HUES48 (cell line): ENCODE measurements at regions not wholly inside any gene's neighbourhood (a gene's known extent, or its start where the extent isn't known, plus 50 kb on each side); places are given as distances from the start of the nearest gene placed in this dataset.
"Not testable (repeated sequence)": the region's sequence is repeated elsewhere in the genome, so short reads cannot be mapped to it uniquely, and the experiment has no call there.

Experiments used
- H3K27ac ChIP-seq: one replicate; pipeline ENCODE4 v1.7.0; 2013; ENCODE audit warnings: low read depth, low read length, inconsistent platforms
- H3K27me3 ChIP-seq: 2 replicates; pipeline ENCODE4 v1.6.1; 2013; ENCODE audit warnings: mild to moderate bottlenecking, low read length; ENCODE audit not compliant: control insufficient read depth, insufficient read depth
- H3K36me3 ChIP-seq: 2 replicates; pipeline ENCODE4 v1.6.1; 2013; ENCODE audit warnings: low read length; ENCODE audit not compliant: control insufficient read depth, insufficient read depth
- H3K4me1 ChIP-seq: 2 replicates; pipeline ENCODE4 v1.6.1; 2013; ENCODE audit warnings: mild to moderate bottlenecking, low read length; ENCODE audit not compliant: control insufficient read depth, insufficient read depth
- H3K4me3 ChIP-seq: 2 replicates; pipeline ENCODE4 v1.5.1; 2013; ENCODE audit warnings: mild to moderate bottlenecking, low read depth, low read length
- H3K9ac ChIP-seq: 2 replicates; pipeline ENCODE4 v1.6.1; 2013; ENCODE audit warnings: mild to moderate bottlenecking, low read depth, low read length, moderate library complexity
- H3K9me3 ChIP-seq: 2 replicates; pipeline ENCODE4 v1.6.1; 2013; ENCODE audit warnings: low read length; ENCODE audit not compliant: control insufficient read depth, insufficient read depth

DNA sequence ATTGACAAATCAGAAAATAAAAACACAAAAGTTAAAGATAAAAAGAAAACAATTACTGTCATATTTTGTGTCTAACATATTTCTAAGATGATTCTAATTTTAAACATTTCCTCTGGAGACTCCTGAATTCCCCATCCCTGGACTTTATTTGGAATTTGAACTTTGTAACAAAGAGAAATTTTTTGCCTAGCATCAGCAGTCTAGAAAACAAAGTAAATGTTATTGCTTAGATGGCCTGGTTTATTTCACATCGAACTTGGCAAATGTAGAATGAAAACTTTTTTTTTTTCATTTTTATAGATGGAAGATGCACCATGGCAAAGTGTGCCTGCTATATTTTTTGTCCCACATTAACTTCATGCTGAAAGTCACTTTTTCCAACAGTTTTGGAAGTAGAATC lies 159.1 kb downstream of the TBX18 start:
- Histone ChIP-seq H3K27ac (no peak overlapping the region), H3K4me1 (no peaks in the 10 kb centered on the region), H3K9ac (no peak overlapping the region), H3K9me3 (no peaks in the 10 kb centered on the region), H3K36me3 (no peaks in the 10 kb centered on the region), H3K27me3 (no peaks in the 10 kb centered on the region), H3K4me3 (no peak overlapping the region)

DNA sequence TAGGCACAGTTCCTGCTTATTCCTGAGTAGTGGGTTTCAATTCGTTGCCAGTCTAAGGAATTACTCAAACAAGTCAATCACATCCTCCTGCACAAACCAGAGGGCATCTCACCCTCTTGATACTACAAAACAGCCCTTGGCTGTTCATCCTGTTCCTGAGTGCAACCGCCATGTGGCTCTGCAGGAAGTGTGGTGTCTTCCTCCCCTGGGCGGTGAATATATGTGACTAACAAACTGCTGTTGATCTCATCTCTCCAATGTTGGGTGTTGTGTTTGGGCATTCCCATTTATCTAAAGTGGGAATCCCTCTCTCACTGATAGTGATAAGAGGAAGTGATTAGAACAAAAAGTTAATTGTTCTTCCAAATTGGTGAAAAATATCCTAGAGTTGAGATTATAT lies 163.0 kb downstream of the TBX18 start:
- no peaks in the 10 kb centered on the region for H3K27me3 ChIP-seq
- H3K36me3 ChIP-seq: no peaks in the 10 kb centered on the region
- no peaks in the 10 kb centered on the region for H3K9me3 ChIP-seq
- H3K27ac ChIP-seq: no peak overlapping the region
- H3K4me3 ChIP-seq: no peak overlapping the region
- H3K4me1 ChIP-seq: no peaks in the 10 kb centered on the region
- H3K9ac ChIP-seq: no peak overlapping the region

DNA sequence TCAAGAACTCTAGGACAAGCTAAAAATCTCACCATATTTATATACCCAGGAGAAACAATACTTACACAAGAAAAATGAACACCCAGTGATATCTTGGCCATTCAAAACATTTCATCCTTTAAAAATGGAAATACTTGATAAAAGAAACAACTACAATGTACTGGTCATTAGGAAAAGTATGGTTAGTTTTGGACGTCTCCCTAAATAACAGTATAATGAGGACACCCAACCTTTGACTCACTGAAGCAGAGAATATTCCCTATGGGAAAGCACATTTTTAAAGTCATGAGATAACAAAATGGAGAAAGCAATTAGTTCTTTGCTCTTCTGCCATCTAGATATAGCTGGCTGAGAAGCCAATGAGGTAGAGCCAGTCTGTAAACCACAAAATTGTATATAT lies 164.4 kb downstream of the TBX18 start:
- Histone ChIP-seq H3K36me3 (no peaks in the 10 kb centered on the region), H3K4me1 (no peaks in the 10 kb centered on the region), H3K27me3 (no peaks in the 10 kb centered on the region)

DNA sequence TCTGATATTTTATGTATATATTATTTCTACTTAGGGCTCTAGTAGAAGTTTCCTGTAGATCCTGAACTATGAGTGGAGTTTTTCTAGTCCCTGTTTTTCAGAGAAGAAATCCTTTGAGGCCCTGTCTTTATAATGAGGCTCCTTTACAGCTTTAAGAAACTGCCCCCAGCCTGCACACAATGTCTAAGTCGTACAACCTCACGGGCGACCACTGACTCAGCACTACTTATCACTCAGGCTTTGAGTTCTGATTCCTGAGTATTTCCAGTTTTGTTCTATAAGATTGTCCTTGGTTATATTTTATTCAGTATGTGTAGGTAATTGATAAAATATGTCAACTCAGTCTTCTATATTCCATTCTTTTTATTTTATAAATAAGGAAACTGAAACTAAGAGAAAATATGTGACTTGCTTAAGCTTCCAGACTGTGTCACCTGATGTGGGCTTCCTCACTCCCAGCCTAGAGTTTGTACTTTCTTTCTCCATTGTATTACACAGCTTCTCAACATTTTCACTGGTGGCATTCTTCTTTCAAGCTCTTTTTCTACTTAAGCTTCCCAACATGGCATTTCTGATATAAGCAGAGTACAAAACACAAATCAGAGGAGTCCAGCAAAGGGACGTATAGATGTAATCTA lies 167.0 kb downstream of the TBX18 start:
- H3K4me3 ChIP-seq: no peak overlapping the region

More for the DNA sequence above, 164.4 kb downstream of the TBX18 start:
- Histone ChIP-seq H3K9me3 (no peaks in the 10 kb centered on the region), H3K4me3 (no peak overlapping the region), H3K27ac (no peak overlapping the region), H3K9ac (no peak overlapping the region)

DNA sequence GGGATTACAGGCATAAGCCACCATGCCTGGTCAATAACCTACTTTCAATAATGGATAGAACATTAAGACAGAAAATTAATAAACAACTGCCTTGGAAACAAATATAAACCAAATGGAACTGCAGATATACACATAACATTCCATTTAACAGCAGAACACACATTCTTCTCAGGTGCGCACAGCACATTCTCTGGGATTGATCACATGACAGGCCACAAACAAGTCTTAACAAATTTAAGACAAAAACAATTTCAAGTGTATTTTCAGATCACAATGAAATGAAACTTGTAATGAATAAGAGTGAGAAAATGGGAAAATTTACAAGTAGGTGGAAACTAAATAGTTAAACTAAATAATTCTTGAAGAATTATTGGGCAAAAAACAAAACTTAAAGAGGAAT lies 167.9 kb downstream of the TBX18 start:
- Histone ChIP-seq H3K27me3 (no peaks in the 10 kb centered on the region), H3K9me3 (no peaks in the 10 kb centered on the region), H3K9ac (no peak overlapping the region), H3K36me3 (no peaks in the 10 kb centered on the region), H3K4me1 (no peaks in the 10 kb centered on the region), H3K27ac (no peak overlapping the region), H3K4me3 (no peak overlapping the region)

More for the DNA sequence above, 167.0 kb downstream of the TBX18 start:
- no peaks in the 10 kb centered on the region for H3K27me3 ChIP-seq
- H3K27ac ChIP-seq: no peak overlapping the region
- H3K9ac ChIP-seq: no peak overlapping the region
- no peaks in the 10 kb centered on the region for H3K36me3 ChIP-seq
- H3K4me1 ChIP-seq: no peaks in the 10 kb centered on the region
- H3K9me3 ChIP-seq: no peaks in the 10 kb centered on the region

DNA sequence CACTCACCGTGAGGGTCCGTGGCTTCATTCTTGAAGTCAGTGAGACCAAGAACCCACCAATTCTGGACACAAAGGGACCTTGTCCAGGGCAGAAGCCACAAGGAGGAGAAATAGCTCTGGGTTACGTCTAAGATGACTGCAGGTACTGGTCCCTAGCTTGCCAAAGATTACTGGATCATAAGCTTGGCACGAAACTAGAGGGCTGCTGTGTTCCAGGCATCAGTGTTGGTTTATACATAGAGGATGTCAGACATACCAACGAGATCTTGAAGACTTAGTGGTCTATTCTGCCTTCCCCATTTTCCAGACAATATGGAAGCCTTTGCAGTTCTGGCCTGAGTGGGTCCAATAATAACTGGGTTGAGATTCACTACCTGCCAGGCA lies 175.7 kb downstream of the TBX18 start:
- H3K9ac ChIP-seq: no peak overlapping the region
- no peaks in the 10 kb centered on the region for H3K27me3 ChIP-seq
- H3K4me3 ChIP-seq: no peak overlapping the region
- H3K9me3 ChIP-seq: no peaks in the 10 kb centered on the region
- no peaks in the 10 kb centered on the region for H3K4me1 ChIP-seq
- H3K27ac ChIP-seq: no peak overlapping the region
- H3K36me3 ChIP-seq: no peaks in the 10 kb centered on the region

DNA sequence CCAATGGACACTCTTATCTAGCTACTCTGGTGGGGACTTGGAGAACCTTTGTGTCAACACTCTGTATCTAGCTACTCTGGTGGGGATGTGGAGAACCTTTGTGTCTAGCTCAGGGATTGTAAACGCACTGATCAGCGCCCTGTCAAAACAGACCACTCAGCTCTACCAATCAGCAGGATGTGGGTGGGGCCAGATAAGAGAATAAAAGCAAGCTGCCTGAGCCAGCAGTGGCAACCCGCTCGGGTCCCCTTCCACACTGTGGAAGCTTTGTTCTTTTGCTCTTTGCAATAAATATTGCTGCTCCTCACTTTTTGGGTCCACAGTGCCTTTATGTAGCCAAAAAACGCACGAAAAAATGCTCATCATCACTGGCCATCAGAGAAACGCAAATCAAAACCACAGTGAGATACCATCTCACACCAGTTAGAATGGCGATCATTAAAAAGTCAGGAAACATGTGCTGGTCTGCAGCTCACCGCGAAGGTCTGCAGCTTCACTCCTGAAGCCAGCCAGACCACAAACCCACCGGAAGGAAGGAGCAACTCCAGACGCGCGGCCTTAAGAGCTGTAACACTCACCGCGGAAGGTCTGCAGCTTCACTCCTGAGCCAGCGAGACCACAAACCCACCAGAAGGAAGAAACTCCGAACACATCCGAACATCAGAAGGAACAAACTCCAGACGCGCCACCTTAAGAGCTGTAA lies 176.3 kb downstream of the TBX18 start:
- not testable (repeated sequence) for H3K4me1 ChIP-seq, H3K9ac ChIP-seq, H3K36me3 ChIP-seq, H3K27me3 ChIP-seq, H3K9me3 ChIP-seq, H3K27ac ChIP-seq, H3K4me3 ChIP-seq

DNA sequence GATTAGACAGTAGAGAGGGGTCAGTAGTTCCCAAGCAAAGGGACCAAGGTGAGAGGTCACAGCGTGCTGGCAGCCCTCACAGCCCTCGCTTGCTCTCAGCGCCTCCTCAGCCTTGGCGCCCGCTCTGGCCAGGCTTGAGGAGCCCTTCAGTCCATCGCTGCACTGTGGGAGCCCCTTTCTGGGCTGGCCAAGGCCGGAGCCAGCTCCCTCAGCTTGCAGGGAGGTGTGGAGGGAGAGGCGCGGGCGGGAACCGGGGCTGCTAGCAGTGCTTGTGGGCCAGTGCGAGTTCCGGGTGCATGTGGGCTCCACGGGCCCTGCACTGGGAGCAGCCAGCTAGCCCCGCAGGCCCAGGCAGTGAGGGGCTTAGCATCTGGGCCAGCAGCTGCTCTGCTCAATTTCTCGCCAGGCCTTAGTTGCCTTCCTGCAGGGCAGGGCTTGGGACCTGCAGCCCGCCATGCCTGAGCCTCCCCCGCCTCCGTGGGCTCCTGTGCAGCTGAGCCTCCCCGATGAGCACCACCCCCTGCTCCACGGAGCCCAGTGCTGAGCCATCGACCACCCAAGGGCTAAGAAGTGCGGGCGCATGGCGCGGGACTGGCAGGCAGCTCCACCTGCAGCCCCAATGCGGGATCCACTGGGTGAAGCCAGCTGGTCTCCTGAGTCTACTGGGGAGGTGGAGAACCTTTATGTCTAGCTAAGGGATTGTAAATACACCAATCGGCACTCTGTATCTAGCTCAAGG lies 177.0 kb downstream of the TBX18 start:
- not testable (repeated sequence) for H3K27me3 ChIP-seq, H3K9ac ChIP-seq, H3K4me1 ChIP-seq, H3K27ac ChIP-seq, H3K9me3 ChIP-seq, H3K4me3 ChIP-seq, H3K36me3 ChIP-seq

DNA sequence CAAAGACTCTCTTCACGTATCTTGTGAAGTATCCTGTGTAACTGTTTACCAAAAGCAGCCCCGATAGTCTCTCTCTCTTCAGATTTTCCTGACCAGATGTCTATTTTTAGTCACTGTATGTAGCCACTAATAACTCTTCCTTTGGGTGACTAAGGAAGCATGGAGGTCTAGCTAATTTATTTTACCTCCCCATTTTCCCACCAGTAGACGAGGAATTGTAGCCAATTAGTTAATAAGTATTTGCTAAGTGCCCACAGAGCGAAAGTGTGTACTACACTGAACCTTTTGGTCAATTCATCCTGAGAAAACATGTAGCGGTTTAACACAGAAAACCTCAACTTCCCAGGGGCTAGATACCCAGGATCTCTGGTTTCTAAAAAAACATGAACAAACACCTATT lies 180.6 kb downstream of the TBX18 start:
- Histone ChIP-seq H3K4me3 (no peak overlapping the region), H3K27ac (no peak overlapping the region), H3K27me3 (no peaks in the 10 kb centered on the region), H3K9me3 (no peaks in the 10 kb centered on the region; the same call in 1 of the 2 replicates), H3K9ac (no peak overlapping the region), H3K36me3 (no peaks in the 10 kb centered on the region), H3K4me1 (no peaks in the 10 kb centered on the region)

DNA sequence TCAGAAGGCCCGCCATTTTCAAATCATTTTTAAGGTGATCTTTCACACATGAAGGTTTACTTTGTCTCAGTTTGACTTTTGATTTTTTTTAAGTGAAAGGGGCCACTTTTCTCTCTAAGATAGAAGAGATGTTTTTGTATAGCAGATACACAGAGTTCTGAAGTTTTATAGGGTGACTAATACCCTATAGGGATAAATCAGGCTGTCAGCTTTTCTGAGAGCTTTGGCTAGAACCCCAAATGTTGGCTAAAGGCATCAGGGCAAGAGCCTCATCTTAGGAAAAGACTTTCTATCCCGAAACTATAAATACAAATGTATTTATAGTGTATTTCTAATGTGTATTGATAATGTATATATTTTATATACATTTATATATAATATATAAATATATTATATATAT lies 181.4 kb downstream of the TBX18 start:
- Histone ChIP-seq H3K36me3 (no peaks in the 10 kb centered on the region), H3K27ac (no peak overlapping the region), H3K27me3 (no peaks in the 10 kb centered on the region), H3K4me3 (no peak overlapping the region), H3K9ac (no peak overlapping the region), H3K4me1 (no peaks in the 10 kb centered on the region), H3K9me3 (no peaks in the 10 kb centered on the region; the same call in 1 of the 2 replicates)
